Activated CD8-positive, alpha-beta memory T cell treated with anti-CD3 and anti-CD28 coated beads for 36 hours (primary cell): ENCODE measurements at regions not wholly inside any gene's neighbourhood (a gene's known extent, or its start where the extent isn't known, plus 50 kb on each side); places are given as distances from the start of the nearest gene placed in this dataset.

Experiments
- CTCF ChIA-PET: fragments of 350-600 bp; sonication (Branson Sonifier 250); formaldehyde crosslinking; loops from one replicate; lab custom pipeline; 2021; ENCODE audit warnings: antibody characterized with exemption; lab: Charles Lee
- POLR2A ChIA-PET: fragments of 350-600 bp; sonication (Branson Sonifier 250); formaldehyde crosslinking; loops from one replicate; lab custom pipeline; 2021; ENCODE audit warnings: antibody characterized with exemption; lab: Charles Lee

- POLR2A ChIA-PET: no interaction called here
- CTCF ChIA-PET: no interaction called here
Measured at GRCh38 chr22:49599691-49600455, 227.8 kb downstream of the BRD1 start.

GRCh38 chr22:49599039-49599438 is 228.6 kb downstream of the BRD1 start:
- ChIA-PET CTCF (no interaction called here), POLR2A (no interaction called here)

DNA sequence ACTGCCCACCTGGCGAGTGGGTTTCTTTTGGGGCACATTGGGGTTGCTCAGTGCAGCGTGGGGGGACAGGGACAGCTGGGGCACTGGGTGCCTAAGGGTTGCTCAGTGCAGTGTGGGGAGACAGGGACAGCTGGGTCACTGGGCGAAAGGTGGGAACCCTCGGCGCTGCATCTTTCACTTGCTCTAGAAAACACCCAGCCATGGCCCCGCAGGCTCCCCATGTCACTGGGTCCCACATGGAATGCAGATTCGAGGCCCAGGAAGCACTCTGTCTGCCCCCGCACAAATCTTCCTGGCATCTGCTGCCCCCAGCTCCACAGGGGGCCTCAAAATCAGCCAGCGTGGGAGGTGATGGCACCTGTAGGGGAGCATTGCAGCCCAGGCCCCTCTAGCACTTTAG is 229.3 kb downstream of the BRD1 start:
- ChIA-PET POLR2A (no interaction called here), CTCF (no interaction called here)

DNA sequence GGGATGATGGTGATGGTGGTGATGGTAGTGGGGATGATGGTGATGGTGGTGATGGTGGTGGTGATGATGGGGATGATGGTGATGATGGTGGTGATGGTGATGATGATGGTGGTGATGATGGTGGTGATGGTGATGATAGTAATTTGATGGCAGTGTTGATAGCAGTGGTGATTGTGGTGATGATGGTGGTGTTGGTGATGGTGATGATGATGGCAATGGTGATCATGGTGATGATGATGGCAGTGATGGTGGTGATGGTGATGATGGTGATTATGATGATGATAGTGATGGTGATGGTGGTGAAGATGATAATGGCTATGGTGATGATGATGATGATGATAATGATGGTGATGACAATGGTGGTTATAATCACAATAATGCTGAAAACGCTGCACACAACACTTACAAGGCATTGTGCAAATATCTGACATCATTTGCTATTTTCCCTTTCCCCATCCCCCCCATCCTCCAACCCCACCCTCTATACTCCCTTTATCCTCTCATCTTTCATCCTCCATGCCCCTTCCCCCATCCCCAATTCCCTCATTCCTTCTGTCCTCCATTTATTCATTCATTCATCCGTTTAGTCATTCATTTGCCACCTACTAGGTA is 230.1 kb downstream of the BRD1 start:
- ChIA-PET CTCF (no interaction called here), POLR2A (no interaction called here)

GRCh38 chr22:49595465-49596078 is 232.1 kb downstream of the BRD1 start:
- ChIA-PET CTCF (no interaction called here), POLR2A (no interaction called here)

DNA sequence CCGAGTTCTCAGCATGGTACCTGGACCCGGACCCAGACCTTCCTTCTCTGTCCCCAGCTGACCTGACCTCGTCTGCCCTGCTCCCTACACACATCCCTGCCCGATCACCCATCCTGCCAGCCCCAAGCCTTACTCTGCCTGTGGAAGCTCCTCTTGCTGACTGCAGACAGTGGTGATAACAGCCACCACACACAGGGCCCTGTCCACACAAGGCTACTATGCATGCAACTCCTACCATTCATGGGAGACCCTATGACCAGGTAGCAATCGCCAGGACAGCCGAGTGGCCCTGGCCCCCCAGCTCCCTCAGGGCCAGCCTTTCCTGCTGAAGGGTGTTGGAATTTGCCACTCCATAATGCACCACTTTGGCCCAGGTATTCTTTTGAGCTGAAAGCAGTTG is 233.6 kb downstream of the BRD1 start:
- POLR2A ChIA-PET: no interaction called here

DNA sequence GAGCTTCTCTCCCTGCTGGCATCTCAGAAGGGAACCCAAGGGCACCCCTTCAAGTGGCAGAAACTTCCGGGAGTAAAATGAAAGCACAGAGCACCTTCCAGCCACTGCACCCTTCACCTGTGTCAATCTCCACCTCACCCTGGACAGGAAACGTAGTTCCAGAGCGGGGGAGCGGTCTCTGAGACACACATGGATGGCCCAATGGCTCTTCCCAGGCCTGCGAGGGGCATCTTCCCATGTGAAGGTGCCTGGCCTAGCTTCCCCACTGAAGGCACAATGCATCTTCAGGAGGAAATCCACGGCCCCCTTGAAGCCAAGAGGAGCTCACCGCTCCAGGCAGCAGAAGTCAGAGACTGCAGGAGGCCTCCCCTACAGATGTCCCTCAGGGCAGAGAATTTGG is 234.2 kb downstream of the BRD1 start:
- ChIA-PET CTCF (no interaction called here), POLR2A (no interaction called here)

More for the DNA sequence above, 233.6 kb downstream of the BRD1 start:
- CTCF ChIA-PET: no interaction called here

GRCh38 chr22:49592780-49593501 is 234.7 kb downstream of the BRD1 start:
- ChIA-PET POLR2A (no interaction called here), CTCF (no interaction called here)

DNA sequence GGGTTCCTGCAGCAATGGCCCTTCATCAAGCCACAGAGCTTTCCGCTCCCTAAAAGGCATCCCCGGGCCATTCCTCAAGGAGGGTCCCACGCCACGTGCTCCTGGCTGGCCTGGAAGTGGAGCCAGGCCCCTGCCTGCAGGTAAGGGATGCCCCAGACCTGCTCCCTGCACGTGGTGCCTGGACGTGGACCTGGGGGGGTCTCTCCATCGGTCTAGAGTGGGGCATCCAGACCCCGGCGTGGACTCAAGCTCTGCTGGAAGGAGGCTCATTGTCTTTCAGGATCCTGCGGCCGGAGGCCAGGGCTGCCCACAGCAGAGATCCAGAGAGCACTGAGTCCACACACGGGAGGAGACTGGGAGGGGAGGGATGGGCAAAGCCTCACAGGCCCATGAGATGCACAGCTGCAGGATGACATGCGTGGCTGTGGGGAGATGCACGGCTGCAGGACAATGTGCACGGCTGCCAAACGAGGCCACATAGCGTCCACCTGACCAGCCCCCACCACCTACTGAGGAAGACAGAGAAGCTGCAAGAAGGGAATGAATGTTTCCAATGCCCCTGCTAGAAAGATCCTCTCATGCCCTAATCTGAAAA is 236.7 kb downstream of the BRD1 start:
- POLR2A ChIA-PET: no interaction called here
- CTCF ChIA-PET: no interaction called here

GRCh38 chr22:49590381-49590780 is 237.3 kb downstream of the BRD1 start:
- POLR2A ChIA-PET: no interaction called here
- CTCF ChIA-PET: no interaction called here

GRCh38 chr22:49589811-49590210 is 237.9 kb downstream of the BRD1 start:
- POLR2A ChIA-PET: no interaction called here
- CTCF ChIA-PET: no interaction called here

DNA sequence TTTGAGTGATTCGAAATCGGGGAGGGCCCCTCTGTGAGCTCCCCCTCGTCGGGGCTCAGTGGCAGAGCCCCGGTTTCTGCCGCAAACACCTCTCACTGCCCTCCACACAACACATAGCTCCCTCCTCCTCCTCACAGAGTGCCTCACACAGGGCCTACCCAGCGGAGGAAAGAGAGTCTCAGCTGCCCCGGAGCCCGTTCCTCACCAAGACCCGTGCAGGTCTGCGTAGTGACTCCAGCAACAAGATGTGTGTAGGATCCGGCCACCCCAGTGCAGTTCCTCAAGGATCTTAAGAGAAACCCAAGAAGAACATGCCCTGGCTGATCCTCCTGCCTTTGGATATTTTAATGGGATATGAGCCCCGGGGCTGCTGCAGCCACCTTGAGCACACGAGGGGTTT is 238.4 kb downstream of the BRD1 start:
- POLR2A ChIA-PET: no interaction called here
- CTCF ChIA-PET: no interaction called here

DNA sequence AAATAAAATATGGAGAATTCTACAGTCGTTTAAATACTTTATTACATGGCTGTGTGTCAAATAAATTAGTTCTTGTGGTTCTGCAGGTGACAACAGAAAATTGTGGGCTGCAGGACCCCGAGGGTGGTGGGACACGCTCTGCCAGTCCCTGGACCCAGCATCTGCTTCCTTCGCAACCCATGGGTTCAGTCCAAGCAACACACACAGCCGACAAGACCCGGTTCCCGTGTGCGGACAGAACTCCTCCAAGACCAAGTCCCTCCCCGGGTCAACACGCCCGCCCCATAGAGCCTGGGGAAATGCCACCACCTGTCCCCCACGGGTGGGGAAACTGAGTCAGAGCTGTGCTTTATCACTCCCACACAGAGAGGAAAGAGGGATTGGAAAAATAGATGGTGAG is 238.9 kb downstream of the BRD1 start:
- POLR2A ChIA-PET: no interaction called here
- CTCF ChIA-PET: no interaction called here

DNA sequence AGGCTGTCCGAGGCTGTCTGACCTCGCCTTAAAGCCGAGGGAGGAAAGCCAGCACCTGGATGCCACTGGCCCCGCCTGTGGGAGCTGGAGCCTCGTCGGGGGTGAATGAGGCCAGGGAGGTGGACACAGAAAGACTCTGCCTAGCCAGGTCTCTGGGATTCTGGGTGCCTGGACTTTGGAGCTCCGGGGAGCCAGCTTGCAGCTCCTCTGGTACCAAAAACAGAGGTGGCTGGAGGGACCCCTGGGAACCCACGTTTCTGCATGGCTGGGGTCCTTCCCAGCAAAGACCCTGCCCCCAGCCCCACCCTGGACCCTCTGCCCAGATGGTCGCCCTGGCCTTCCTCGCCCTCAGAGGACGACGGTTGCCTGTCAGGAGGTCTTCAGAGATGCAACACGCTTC is 239.7 kb downstream of the BRD1 start:
- CTCF ChIA-PET: no interaction called here
- POLR2A ChIA-PET: no interaction called here

- POLR2A ChIA-PET: no interaction called here
- CTCF ChIA-PET: no interaction called here
Measured at GRCh38 chr22:49587421-49587820, 240.3 kb downstream of the BRD1 start.

DNA sequence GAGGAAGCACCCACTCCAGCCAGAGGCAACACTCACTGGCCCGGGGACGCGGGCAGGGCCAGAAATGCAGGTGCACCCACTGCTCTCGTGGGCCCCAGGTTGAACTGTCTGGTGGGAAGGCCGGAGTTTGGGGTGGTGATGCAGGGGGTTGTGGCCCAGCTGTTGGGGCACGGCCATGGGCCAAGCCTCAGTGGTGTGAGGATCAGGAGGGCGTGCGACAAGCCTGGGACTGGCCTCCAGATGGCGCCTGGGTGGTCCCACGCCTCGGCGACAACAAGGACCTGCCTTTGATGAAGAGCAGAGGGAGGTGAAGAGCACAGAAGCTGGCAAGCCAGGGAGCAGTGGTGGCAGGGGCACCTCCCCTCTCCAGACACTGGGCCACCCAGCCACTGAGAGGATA is 240.8 kb downstream of the BRD1 start:
- CTCF ChIA-PET: no interaction called here
- POLR2A ChIA-PET: no interaction called here

DNA sequence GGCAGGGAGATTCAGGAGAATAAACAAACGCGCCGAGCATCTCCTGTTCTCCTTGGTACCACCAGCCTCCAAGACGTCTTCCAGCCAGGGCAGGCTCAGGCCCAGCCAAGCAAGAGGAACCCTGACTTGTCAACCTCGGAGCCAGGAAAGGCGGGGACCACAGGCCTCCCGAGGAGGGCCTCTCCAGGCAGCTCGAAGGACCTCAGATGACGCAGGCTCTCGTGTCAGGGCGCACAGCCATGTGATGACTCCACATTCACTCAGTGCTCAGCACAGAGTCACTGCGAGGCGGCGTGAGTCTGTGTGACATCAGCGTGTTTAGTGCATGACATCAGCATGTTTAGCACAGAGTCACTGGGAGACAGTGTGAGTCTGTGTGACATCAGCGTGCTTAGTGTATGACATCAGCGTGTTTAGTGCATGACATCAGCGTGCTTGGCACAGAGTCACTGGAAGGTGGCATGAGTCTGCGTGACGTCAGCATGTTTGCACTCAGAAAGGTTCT is 241.4 kb downstream of the BRD1 start:
- POLR2A ChIA-PET: no interaction called here

DNA sequence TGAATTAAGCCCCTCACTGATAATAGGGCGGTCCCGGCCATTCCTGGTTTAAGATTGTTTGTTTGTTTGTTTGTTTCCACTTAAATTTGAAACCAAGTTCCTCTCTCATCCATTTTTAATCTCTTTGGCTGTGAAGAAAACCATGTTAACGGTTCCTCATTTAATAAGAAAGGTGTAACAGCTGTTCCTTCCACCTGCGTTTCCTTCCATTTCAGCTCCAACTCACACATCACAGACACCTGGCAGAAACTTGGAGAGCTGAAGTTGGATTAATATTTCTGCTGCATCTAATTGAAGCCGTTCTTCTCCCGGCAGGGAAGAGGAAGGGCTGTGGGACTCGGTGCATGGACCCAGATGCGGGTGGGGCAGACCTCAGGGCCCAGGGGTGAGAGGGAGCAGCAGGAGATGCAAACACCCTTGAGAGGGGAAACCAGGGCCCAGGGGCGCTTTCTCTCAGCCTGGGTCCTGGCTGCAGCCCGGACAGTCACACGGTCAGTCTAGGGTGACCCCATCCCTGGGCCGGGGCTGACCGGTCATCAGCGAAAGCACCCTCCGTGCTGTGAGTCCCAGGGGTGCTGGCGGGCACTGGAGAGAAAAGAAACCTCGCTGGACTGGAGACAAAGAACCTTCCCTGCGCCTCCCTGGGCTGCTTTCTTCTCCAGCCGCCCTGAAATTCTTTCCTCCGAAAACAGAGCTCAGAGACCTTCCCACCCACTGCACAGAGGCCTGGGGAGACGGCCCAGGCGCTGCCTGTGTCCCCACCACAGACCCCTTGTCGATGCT is 242.0 kb downstream of the BRD1 start:
- POLR2A ChIA-PET: no interaction called here

More for the DNA sequence above, 241.4 kb downstream of the BRD1 start:
- CTCF ChIA-PET: no interaction called here

GRCh38 chr22:49583886-49584505 is 243.7 kb downstream of the BRD1 start:
- ChIA-PET POLR2A (no interaction called here), CTCF (no interaction called here)

More for the DNA sequence above, 242.0 kb downstream of the BRD1 start:
- CTCF ChIA-PET: no interaction called here
